Adrenal gland (tissue), 9 donors: ENCODE measurements at regions not wholly inside any gene's neighbourhood (a gene's known extent, or its start where the extent isn't known, plus 50 kb on each side); places are given as distances from the start of the nearest gene placed in this dataset.

ENCODE experiments used
- DNase-seq, 7 donors: peaks; one replicate each; pipeline ENCODE4 v3.0.0-alpha.2; 2019 to 2020
- H3K27ac ChIP-seq, 5 donors: fragments of 200-600 bp; sonication (generic) in 4 of 5; 1 replicate in 3 of 5; 2 replicates in 2 of 5; pipeline versions ENCODE4 v1.5.1 to v1.8.0; 2016 to 2020; ENCODE audit warnings: mild to moderate bottlenecking in 1 of 5
- H3K27me3 ChIP-seq: fragments of 200-600 bp; 2 replicates; pipeline ENCODE4 v1.8.0; 2021
- H3K36me3 ChIP-seq, 2 donors: fragments of 200-600 bp; replicated peaks in 1 of 2; 1 replicate in 1 of 2; 2 replicates in 1 of 2; pipeline versions ENCODE4 v1.5.1 to v1.8.0; 2018 to 2022
- H3K4me1 ChIP-seq, 2 donors: fragments of 200-600 bp; replicated peaks in 1 of 2; 1 replicate in 1 of 2; 2 replicates in 1 of 2; pipeline versions ENCODE4 v1.5.1 to v1.8.0; 2018 to 2021
- H3K4me3 ChIP-seq, 4 donors: fragments of 200-600 bp; sonication (generic) in 3 of 4; one replicate each; pipeline ENCODE4 v1.5.1; 2016 to 2018
- H3K9me3 ChIP-seq, 3 donors: fragments of 200-600 bp; sonication (generic) in 1 of 3; replicated peaks in 1 of 3; 1 replicate in 2 of 3; 2 replicates in 1 of 3; pipeline versions ENCODE4 v1.5.1 to v1.8.0; 2016 to 2021
- CTCF ChIP-seq, 6 experiments: fragments of 450-650 bp in 4 of 6; fragments of 200-600 bp in 2 of 6; sonication (generic) in 1 of 6; IDR thresholded peaks; 1 replicate in 5 of 6; 2 replicates in 1 of 6; pipeline versions ENCODE4 v1.5.1 to v1.8.0; 2016 to 2021; ENCODE audit warnings: antibody characterized with exemption in 6 of 6, mild to moderate bottlenecking in 2 of 6, moderate library complexity in 1 of 6
- POLR2A ChIP-seq, 2 donors: fragments of 450-650 bp; IDR thresholded peaks; one replicate each; pipeline ENCODE4 v1.6.1; 2017; ENCODE audit warnings: antibody characterized with exemption in 2 of 2, mild to moderate bottlenecking in 2 of 2, moderate library complexity in 1 of 2
- WGBS, 4 donors: extraction: QIAGEN DNeasy Blood & Tissue Kit in 2 of 4; methylation state at CpG; one replicate each; pipeline versions ENCODE4 v1.1.5 to v1.1.7; 2013 to 2017; 5-methylcytosine and 5-hydroxymethylcytosine counted together
- intact Hi-C, 2 donors: fragments of 100-400 bp; cut with DNase I; formaldehyde crosslinking; loops; one replicate each; pipeline versions ENCODE4 v1.14.1 to v1.15.0; 2022 to 2023
- donor health status: healthy with polysubstance abuse.
- donor health status: Bipolar disorder and iron deficiency.
- donor health status: DM: yes; HTN: yes; CAD: no.
- donor health status: DM: no; HTN: no; CAD: no.
- donor health status: DM: no; HTN: no; CAD: no.

- Histone ChIP-seq H3K27me3 (no peaks in the 10 kb centered on the region), H3K4me3 (no peak overlapping the region), H3K9me3 (no peaks in the 10 kb centered on the region), H3K27ac (no peak overlapping the region), H3K4me1 (no peaks in the 10 kb centered on the region), H3K36me3 (no peaks in the 10 kb centered on the region)
- DNase-seq = no peak
- intact Hi-C loops = no loop called here
- WGBS, 4 donors = 45 to 57% (median 54%) methylated on average over 1 of the region's 1 CpG
- TF ChIP-seq POLR2A (IDR thresholded peaks at IDR 0.05) (no peak), CTCF (IDR thresholded peaks at IDR 0.05) (no peak)
These were observed 79.0 kb downstream of the MRPS30 start for GRCh38 chr5:44887722-44888121.

- H3K9me3 ChIP-seq = no peaks in the 10 kb centered on the region
- intact Hi-C loops = no loop called here
- H3K27me3 ChIP-seq = no peaks in the 10 kb centered on the region
- TF ChIP-seq POLR2A (IDR thresholded peaks at IDR 0.05) (no peak), CTCF (IDR thresholded peaks at IDR 0.05) (no peak)
- H3K4me1 ChIP-seq = no peaks in the 10 kb centered on the region
- WGBS, 4 donors = 52 to 83% (median 73%) methylated on average over 1 of the region's 1 CpG
- DNase-seq = no peak
- H3K27ac ChIP-seq = no peak overlapping the region
- H3K4me3 ChIP-seq = no peak overlapping the region
- no peaks in the 10 kb centered on the region for H3K36me3 ChIP-seq
These were observed 79.7 kb downstream of the MRPS30 start for GRCh38 chr5:44888435-44888834.

- Histone ChIP-seq H3K27me3 (no peaks in the 10 kb centered on the region), H3K9me3 (no peaks in the 10 kb centered on the region), H3K4me1 (no peaks in the 10 kb centered on the region), H3K36me3 (no peaks in the 10 kb centered on the region), H3K27ac (no peak overlapping the region), H3K4me3 (no peak overlapping the region)
- DNase-seq = no peak
- intact Hi-C loops = no loop called here
- no peak for TF ChIP-seq CTCF (IDR thresholded peaks at IDR 0.05)
- no peak for TF ChIP-seq POLR2A (IDR thresholded peaks at IDR 0.05)
These were observed 82.4 kb downstream of the MRPS30 start for GRCh38 chr5:44891116-44891515.

- intact Hi-C loops = no loop called here
These were observed 91.7 kb downstream of the MRPS30 start for GRCh38 chr5:44900273-44900954.

More at GRCh38 chr5:44900273-44900954, 91.7 kb downstream of the MRPS30 start:
- no peaks in the 10 kb centered on the region for H3K36me3 ChIP-seq
- H3K4me1 ChIP-seq = no peaks in the 10 kb centered on the region
- no peak overlapping the region for H3K4me3 ChIP-seq
- H3K27me3 ChIP-seq = no peaks in the 10 kb centered on the region
- no peak overlapping the region for H3K27ac ChIP-seq
- no peak for DNase-seq
- no peak for TF ChIP-seq CTCF (IDR thresholded peaks at IDR 0.05)
- TF ChIP-seq POLR2A (IDR thresholded peaks at IDR 0.05) = no peak
- no peaks in the 10 kb centered on the region for H3K9me3 ChIP-seq
